GM18907 (cell line): ENCODE measurements at regions not wholly inside any gene's neighbourhood (a gene's known extent, or its start where the extent isn't known, plus 50 kb on each side); places are given as distances from the start of the nearest gene placed in this dataset.

Source experiments
- ATAC-seq: cut with Tn5 transposase; IDR thresholded peaks from one replicate; pipeline ENCODE4 v1.9.1; 2021; ENCODE audit warnings: mild to moderate bottlenecking, moderate library complexity; ENCODE audit not compliant: unreplicated experiment

DNA sequence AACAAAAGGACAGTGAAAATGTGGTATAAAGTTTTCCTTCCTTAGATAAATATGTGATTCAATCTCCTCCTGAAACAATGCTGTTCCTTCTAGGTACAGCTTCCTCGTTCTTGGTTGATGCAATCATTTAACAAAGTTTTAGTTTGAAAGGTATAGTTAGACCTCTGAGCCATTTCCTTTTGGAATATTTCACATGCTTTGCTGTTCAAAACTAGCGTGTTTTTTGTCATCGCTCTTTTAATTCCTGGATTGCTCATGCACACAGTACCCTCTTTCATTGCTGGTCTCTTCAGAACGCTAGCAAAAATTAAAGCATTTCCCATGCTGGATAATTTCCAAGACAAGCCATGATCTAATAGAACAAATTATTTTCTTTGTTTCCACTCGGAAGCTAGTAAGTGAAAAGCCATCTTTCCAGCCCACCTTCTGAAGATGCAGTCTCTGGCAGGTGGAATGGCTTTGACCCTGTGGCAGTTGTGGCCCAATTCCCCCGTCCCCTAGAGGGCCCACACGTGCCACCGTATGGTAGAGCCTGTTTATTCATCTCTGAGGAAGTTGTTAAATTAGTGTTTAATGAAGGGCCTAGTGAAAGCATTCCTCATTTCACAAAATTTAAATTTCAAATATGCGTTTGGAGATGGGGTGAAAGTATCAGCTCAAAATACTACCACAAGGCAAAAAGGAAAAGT is 1040.6 kb upstream of the SLC10A2 start:
- no peak for ATAC-seq

DNA sequence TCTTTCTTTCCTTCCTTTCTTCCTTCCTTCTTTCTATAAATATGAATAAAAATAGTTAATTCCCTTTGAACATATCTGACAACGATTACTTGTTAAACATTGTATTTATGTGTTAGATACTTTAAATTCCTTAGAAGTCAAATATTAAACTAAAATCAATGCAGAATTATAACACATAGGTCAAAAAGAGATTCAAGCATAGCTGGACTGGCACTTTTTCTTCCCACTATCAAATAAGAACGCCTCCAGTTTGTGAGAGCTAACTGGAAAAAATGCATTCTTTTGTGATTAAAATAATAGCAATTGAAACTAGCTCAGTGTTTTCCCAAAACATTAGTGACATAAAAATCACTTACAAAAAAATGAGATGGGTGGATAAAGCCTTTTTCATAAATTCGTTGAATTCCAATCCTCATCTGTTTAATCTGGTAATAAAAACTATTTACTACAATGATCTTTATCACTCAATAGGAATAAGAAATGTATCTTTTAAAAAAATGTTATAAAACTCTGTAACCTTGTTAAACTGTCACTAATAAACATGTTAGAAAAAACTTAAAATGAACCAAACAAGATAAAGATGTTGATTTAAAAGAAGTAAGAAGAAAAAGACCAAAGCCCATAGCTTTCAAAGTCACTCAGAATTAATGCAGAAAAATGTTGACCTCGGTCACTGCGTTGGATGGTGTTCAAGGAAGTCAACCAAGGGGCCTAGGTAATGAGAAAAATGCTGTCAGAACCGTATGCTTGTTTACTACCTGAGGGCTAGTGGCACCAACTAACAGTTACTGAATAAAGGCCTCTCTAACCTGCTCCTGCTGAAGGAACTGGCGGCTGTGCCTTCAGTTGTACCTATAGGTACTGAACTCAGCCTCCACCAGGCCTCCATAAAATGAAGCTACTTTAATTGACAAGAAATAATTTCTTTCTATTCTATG is 1039.5 kb upstream of the SLC10A2 start:
- ATAC-seq: no peak

DNA sequence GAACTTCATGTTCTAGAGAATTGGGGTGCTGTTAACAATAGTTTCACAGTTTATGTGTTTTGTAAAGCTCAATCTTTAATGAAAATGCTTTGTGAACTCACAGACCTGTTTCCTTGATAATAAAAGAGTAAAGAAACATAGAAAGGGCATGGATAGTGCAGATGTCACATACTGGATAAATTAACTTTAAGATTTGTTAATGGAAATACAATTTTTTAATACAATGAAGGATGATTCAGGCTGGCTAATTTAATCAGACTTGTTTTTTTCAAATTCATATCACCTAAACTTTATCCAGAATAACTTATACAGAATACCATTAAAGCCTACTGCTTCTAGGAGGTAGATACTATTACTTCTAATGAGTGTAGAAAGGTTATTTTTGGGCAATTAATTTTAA is 1033.5 kb upstream of the SLC10A2 start:
- ATAC-seq: no peak

- no peak for ATAC-seq
Observed at GRCh38 chr13:104098421-104098820, 1032.2 kb upstream of the SLC10A2 start.

DNA sequence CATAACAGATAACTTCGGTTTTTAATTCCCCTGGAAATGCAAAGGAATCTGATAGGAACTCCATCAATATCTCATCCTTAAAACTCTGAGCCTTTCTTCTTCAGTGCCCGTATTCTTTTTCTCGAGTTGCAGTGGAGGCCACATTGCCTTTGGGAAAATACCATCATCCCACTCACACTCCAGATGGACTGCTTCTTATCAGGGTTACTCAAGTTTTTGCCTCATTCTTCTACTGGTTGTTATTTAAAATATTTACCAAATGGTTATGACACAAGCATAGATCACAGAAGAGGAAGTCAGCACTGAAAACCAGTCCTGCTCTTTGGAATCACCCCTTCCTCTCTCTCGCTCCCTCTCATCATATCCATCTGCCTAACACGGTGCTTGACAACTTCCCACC is 1020.5 kb upstream of the SLC10A2 start:
- no peak for ATAC-seq

DNA sequence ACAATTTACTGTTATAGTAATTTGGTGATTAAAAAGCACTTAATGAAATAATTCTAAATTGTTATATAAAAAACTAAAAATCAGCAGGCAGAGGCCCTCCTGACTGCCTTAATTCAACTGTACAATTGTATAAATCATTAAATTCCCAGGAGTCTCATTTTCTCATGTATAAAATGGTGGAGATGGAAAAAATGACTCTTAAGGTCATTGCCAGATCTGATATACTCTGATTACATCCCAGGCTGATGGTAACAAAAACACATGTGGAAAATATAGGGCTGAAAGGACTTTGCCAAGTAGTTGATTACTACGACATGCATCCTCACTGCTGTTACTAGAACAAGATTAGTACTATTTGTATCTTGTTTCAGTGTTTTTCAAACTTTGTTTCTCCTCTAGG is 1020.0 kb upstream of the SLC10A2 start:
- ATAC-seq: no peak

DNA sequence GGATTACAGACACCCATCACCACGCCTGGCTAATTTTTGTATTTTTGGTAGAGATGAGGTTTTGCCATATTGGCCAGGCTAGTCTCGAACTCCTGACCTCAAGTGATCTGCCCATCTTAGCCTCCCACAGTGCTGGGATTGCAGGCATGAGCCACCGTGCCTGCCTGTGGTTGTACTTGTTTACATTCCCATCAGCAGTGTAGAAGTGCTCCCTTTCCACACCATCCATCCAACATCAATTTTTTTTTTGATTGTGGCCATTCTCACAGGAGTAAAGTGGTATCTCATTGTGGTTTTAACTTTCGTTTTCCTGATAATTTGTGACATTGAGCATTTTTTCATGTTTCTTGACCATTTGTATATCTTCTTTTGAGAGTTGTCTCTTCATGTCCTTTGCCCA is 1019.4 kb upstream of the SLC10A2 start:
- no peak for ATAC-seq

- no peak for ATAC-seq
Observed at GRCh38 chr13:104074326-104074725, 1008.1 kb upstream of the SLC10A2 start.

GRCh38 chr13:104071806-104072205 is 1005.6 kb upstream of the SLC10A2 start:
- no peak for ATAC-seq

- no peak for ATAC-seq
Observed at GRCh38 chr13:104065328-104065727, 999.1 kb upstream of the SLC10A2 start.

DNA sequence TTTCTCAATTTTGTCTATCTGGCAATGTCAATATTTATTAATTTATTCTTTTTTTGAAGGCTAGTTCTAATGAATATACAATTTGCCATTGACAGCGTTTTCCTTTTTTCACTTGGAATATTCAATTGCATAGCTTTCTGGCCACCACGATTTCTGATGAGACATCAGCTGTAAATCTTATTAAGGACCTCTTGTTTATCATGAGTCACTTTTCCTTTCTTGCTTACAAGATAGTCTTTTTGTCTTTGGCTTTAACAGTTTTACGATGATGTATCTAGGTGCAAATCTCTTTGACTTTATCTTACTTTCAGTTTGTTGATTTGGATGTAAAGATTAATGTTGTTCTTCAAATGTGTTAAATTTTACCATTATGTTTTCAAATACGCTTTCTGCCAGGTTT is 991.6 kb upstream of the SLC10A2 start:
- ATAC-seq: no peak

DNA sequence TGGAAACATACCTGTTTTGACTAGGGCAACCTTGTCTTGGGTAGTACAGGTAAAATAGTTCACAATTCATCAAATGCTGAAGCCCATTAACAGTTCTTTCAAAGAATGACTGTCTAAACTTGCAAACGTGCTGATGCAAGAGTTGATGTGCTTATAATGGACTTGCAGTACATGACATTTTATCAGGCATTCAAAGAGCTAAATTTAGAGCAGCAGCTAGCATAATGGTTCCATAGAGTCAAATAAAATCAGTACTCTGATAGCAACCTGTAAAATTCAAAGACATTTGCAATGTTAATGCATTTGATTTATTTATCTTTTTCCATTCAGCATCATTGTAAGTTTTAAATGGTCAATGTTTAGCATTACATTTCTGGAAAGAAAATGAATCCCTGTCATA is 979.7 kb upstream of the SLC10A2 start:
- no peak for ATAC-seq

- ATAC-seq: no peak
Observed at GRCh38 chr13:104043184-104043583, 977.0 kb upstream of the SLC10A2 start.

- no peak for ATAC-seq
Observed at GRCh38 chr13:104034891-104035290, 968.7 kb upstream of the SLC10A2 start.

DNA sequence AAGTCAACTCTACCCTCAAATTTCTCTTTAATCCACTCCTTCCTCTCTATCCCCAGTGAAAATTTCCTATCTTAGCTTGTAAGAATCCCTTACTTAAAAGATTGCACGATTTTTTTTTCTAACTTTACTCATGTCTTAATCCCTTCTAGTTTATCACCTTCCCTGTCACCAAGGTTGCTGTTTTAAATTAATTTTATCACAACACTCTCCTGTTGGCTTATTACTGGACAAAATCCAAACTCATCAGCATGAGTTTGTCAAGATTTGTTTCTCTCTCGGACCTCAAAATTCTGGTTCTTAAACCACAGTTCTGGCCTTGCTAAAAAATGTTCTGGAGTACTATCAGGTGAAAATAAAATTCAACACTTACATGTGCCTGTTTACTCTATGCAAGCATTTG is 959.1 kb upstream of the SLC10A2 start:
- no peak for ATAC-seq

- no peak for ATAC-seq
Observed at GRCh38 chr13:104024416-104025170, 958.4 kb upstream of the SLC10A2 start.

- no peak for ATAC-seq
Observed at GRCh38 chr13:104021806-104022397, 955.7 kb upstream of the SLC10A2 start.

DNA sequence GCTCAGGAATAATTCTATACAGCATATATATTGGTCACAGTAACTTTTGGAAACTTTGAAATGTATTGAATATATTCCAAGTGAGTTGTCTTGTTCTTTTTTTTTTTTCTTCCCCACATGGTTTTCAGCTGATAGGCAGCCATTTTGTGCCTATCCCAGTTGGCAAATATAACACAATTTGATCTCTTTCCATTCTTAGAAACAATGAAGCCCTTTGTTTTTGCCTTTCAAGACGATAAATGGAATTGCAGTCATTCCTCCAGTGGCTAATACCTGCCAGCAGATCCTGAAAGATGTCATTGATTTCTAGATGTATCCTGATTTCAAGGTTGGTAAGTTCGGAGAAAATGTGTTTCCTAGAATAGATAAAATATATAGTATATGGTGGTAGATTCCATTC is 951.1 kb upstream of the SLC10A2 start:
- ATAC-seq: no peak

DNA sequence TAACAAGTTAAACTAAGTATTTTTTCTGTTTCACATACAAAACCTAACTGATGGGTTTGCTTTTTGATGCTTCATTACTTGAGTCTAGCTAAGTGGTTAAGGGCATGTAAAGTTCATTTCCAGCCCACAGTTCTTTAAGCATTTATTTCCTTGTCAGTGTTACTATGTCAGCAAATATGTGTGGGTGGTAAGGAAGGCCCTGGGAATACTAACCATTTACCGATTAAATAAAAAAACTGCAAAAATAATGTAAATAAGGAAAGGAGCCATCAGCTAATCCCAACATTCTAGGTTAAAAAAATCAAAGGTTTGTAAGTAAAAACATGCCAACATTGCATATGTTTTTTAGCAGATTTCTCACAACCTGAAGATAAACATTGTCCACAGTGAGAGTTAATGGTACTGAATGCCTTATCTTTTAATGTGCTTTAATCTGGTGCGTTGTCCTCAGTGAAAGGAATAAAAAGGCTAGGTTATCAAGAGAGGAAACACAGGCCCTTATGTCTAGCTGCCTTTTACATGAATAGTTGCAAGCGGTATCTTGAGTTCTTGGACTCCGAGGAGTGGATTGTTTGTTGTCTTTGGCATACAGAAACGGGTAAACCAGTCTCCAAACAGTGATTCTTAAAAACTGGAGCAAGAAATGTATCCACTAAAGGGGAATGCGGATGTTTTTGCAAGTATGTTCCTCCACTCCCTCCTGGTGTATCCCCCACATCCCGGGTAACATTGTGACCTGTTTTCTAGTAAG is 949.6 kb upstream of the SLC10A2 start:
- ATAC-seq: no peak
